Right lobe of liver (tissue), 6 donors: ENCODE measurements at regions not wholly inside any gene's neighbourhood (a gene's known extent, or its start where the extent isn't known, plus 50 kb on each side); places are given as distances from the start of the nearest gene placed in this dataset.
"Not testable (repeated sequence)": the region's sequence is repeated elsewhere in the genome, so short reads cannot be mapped to it uniquely, and the experiment has no call there.

Source experiments
- ATAC-seq, 4 donors: fragments of 200-7000 bp; cut with Tn5 transposase; one replicate each; pipeline ENCODE4 v1.9.1; 2020; ENCODE audit warnings: mild to moderate bottlenecking in 4 of 4, moderate library complexity in 4 of 4
- DNase-seq, 3 donors: peaks; one replicate each; pipeline ENCODE4 v3.0.0-alpha.2; 2020
- H3K27ac ChIP-seq, 3 donors: fragments of 200-600 bp; one replicate each; pipeline ENCODE4 v1.8.0; 2022
- H3K27me3 ChIP-seq, 2 donors: fragments of 200-600 bp; one replicate each; pipeline ENCODE4 v1.8.0; 2022
- H3K36me3 ChIP-seq, 4 donors: fragments of 200-600 bp; sonication (generic) in 1 of 4; one replicate each; pipeline versions ENCODE4 v1.5.1 to v1.8.0; 2017 to 2022; ENCODE audit warnings: control low read depth in 1 of 4
- H3K4me1 ChIP-seq, 4 donors: fragments of 200-600 bp; sonication (generic) in 1 of 4; one replicate each; pipeline versions ENCODE4 v1.5.1 to v1.8.0; 2017 to 2022; ENCODE audit warnings: control low read depth in 1 of 4
- H3K4me3 ChIP-seq, 3 donors: fragments of 200-600 bp; one replicate each; pipeline ENCODE4 v1.8.0; 2022
- H3K9me3 ChIP-seq, 4 donors: fragments of 200-600 bp; sonication (generic) in 1 of 4; one replicate each; pipeline versions ENCODE4 v1.5.1 to v1.8.0; 2017 to 2022; ENCODE audit warnings: control low read depth in 1 of 4
- CTCF ChIP-seq, 4 donors: fragments of 200-600 bp in 3 of 4; fragments of 450-650 bp in 1 of 4; IDR thresholded peaks; one replicate each; pipeline versions ENCODE4 v1.5.1 to v1.8.0; 2016 to 2022; ENCODE audit warnings: antibody characterized with exemption in 4 of 4, mild to moderate bottlenecking in 2 of 4
- POLR2A ChIP-seq: fragments of 450-650 bp; IDR thresholded peaks from one replicate; pipeline ENCODE4 v1.6.1; 2017; ENCODE audit warnings: antibody characterized with exemption, mild to moderate bottlenecking
- WGBS: methylation state at CpG from one replicate; pipeline ENCODE4 v1.1.6; 2018; ENCODE audit warnings: low coverage, low lambda C conversion rate; ENCODE audit not compliant: insufficient coverage; ENCODE audit errors: missing lambda C conversion rate; 5-methylcytosine and 5-hydroxymethylcytosine counted together
- intact Hi-C, 2 donors: fragments of 100-400 bp; cut with DNase I; formaldehyde crosslinking; loops; one replicate each; pipeline versions ENCODE4 v1.11.2 to v1.14.1; 2022
- donor health status: DM: no; HTN: yes; CAD: no.
- donor health status: DM: no; HTN: no; CAD: no.
- donor health status: DM: no; HTN: no; CAD: no.
- donor health status: DM: no; HTN: yes; CAD: no.
- donor health status: DM: no; HTN: yes; CAD: no.

- 60% methylated on average over 1 of the region's 1 CpG for WGBS
- intact Hi-C loops: no loop called here
- DNase-seq (no peak), ATAC-seq (no peak)
- Histone ChIP-seq H3K4me1 (no peaks in the 10 kb centered on the region), H3K9me3 (no peaks in the 10 kb centered on the region), H3K4me3 (no peak overlapping the region), H3K27ac (no peak overlapping the region), H3K36me3 (no peaks in the 10 kb centered on the region), H3K27me3 (no peaks in the 10 kb centered on the region)
- no peak for TF ChIP-seq CTCF (IDR thresholded peaks at IDR 0.05)
- no peak for TF ChIP-seq POLR2A
These were observed 91.0 kb upstream of the CENPE start for GRCh38 chr4:103289186-103289585.

GRCh38 chr4:103272174-103272573 lies 74.0 kb upstream of the CENPE start:
- no peak overlapping the region for H3K27ac ChIP-seq
- ATAC-seq (peak in 3 of 4 donors; percentile 60 to 62 (median 61)), DNase-seq (no peak)
- no peaks in the 10 kb centered on the region for H3K36me3 ChIP-seq
- no peak overlapping the region for H3K4me3 ChIP-seq
- intact Hi-C loops: no loop called here
- no peaks in the 10 kb centered on the region for H3K27me3 ChIP-seq
- H3K9me3 ChIP-seq: no peaks in the 10 kb centered on the region
- TF ChIP-seq POLR2A (no peak), CTCF (IDR thresholded peaks at IDR 0.05) (no peak)
- no peaks in the 10 kb centered on the region for H3K4me1 ChIP-seq

- H3K27ac ChIP-seq: no peak overlapping the region
- H3K36me3 ChIP-seq: no peaks in the 10 kb centered on the region
- H3K4me1 ChIP-seq: no peaks in the 10 kb centered on the region
- TF ChIP-seq POLR2A (no peak), CTCF (IDR thresholded peaks at IDR 0.05) (no peak)
- DNase-seq: no peak
- H3K4me3 ChIP-seq: no peak overlapping the region
- no peaks in the 10 kb centered on the region for H3K27me3 ChIP-seq
- no peaks in the 10 kb centered on the region for H3K9me3 ChIP-seq
- intact Hi-C loops: no loop called here
- no peak for ATAC-seq
These were observed 70.6 kb upstream of the CENPE start for GRCh38 chr4:103268746-103269145.

GRCh38 chr4:103264905-103265304 lies 66.8 kb upstream of the CENPE start:
- H3K27me3 ChIP-seq: no peaks in the 10 kb centered on the region
- DNase-seq (no peak), ATAC-seq (no peak)
- WGBS: 62% methylated on average over 1 of the region's 1 CpG
- no peaks in the 10 kb centered on the region for H3K9me3 ChIP-seq
- TF ChIP-seq CTCF (IDR thresholded peaks at IDR 0.05): no peak
- no peak for TF ChIP-seq POLR2A
- intact Hi-C loops: no loop called here
- no peaks in the 10 kb centered on the region for H3K36me3 ChIP-seq
- H3K27ac ChIP-seq: no peak overlapping the region
- no peak overlapping the region for H3K4me3 ChIP-seq
- H3K4me1 ChIP-seq: no peaks in the 10 kb centered on the region

GRCh38 chr4:103256068-103256467 lies 57.9 kb upstream of the CENPE start:
- H3K27ac ChIP-seq, H3K4me3 ChIP-seq, intact Hi-C loops, ATAC-seq, H3K36me3 ChIP-seq, H3K4me1 ChIP-seq, H3K27me3 ChIP-seq, H3K9me3 ChIP-seq, DNase-seq: not testable (repeated sequence)
- WGBS: 87% methylated on average over 12 of the region's 16 CpGs
